NCI-H82 treated with DMSO at 0.1 percent for 48 hours (cell line): ENCODE measurements at regions not wholly inside any gene's neighbourhood (a gene's known extent, or its start where the extent isn't known, plus 50 kb on each side); places are given as distances from the start of the nearest gene placed in this dataset.
A peak's percentile ranks its signal among the peaks of the same experiment; 100 is the strongest.
"Not testable (repeated sequence)": the region's sequence is repeated elsewhere in the genome, so short reads cannot be mapped to it uniquely, and the experiment has no call there.

ENCODE experiments used
- DNase-seq: peaks from one replicate; lab custom pipeline; 2025; ENCODE audit not compliant: unreplicated experiment; lab: John Stamatoyannopoulos, UW

DNA sequence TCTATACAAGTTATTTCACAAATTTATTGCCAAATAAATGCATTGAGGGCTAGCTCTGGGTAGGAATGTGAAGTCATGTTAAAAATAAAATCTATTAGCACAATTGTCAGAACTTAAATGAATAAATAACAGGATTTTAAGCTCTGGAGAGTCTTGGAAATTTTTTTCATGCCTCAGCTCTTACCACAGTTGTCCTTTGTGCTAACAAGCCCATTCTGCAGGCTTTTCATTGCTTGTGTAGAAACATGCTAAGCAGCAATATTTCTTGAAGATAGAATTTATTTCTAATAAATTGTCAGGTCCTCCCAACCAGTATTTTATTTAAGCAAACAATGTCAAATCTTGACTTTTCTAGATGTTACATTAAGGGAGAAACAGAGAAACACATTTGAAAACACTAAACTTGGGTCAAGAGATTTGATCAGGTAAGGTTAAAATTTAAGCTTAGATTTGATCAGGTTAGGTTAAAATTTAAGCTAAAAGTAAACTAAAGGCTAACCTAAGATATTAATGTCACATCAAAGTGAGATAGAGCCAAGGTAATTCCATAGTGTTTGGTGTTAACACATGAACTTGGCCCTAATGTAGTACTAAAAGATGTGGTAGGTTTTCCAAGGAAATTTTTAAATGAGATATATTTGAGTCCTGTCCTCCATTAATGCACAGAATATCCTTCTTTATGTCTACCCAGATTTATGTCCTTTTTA, 179.1 kb upstream of the IL1RAPL1 start:
- DNase-seq = no peak

DNA sequence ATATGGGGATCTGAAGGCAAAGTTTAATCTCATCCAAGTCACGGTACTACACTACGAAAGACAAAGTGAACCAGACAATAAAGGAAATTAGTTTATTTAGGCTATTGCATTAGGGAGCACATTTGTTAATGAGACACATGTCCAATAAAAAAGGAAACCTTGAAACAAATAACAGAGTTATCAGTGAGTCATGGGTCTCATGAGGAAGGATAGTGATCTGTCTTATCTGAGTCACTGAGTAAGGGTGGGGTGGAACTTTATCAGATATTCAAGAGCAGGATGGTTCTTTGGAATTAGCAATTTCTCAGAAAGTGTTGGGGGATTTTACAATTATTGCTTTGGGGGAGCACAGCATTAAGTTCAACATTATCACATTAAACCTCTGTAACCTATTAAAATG, 188.9 kb upstream of the IL1RAPL1 start:
- DNase-seq = no peak

DNA sequence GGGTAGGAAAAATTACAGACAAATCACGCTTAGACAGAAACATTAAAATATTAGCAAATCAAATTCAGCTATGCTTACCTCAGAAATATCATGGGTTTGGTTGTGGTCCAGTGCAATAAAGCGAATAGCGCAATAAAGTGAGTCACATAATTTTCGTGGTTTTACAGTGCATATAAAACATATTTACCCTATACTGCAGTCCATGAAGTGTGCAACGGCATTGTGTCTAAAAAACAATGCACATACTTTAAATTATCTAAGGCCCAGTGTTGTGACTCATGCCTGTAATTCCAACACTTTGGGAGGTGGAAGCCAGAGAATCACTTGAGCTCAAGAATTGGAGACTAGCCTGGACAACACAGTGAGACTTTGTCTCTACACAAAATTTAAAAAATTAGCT, 195.7 kb upstream of the IL1RAPL1 start:
- no peak for DNase-seq

DNA sequence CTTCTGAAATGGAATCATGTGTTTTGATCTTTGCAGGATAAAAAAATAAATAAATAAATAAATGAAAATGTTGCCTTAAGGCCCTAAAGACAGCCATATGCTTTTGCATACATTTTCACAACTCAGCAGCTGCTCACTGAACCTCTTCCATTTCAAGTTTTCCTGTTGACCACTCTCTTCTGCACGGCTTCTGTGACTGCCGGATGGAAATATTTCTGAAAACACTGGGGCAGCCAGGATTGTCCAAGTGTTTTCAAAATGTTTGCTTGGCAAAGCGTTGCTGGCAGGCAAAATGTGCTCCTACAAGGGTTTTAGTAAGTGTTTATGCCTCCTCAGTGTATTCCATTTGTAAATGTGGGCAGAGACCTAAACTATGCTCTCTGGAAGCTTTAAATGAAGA, 208.1 kb upstream of the IL1RAPL1 start:
- DNase-seq = no peak

DNA sequence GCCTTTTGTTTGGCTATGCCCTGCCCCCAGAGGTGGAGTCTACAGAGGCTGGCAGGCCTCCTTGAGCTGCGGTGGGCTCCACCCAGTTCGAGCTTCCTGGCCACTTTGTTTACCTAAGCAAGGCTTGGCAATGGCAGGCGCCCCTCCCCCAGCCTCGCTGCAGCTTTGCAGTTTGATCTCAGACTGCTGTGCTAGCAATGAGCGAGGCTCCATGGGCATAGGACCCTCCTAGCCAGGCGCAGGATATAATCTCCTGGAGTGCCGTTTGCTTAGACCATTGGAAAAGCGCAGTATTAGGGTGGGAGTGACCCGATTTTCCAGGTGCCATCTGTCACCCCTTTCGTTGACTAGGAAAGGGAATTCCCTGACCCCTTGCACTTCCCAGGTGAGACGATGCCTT, 219.6 kb upstream of the IL1RAPL1 start:
- not testable (repeated sequence) for DNase-seq

DNA sequence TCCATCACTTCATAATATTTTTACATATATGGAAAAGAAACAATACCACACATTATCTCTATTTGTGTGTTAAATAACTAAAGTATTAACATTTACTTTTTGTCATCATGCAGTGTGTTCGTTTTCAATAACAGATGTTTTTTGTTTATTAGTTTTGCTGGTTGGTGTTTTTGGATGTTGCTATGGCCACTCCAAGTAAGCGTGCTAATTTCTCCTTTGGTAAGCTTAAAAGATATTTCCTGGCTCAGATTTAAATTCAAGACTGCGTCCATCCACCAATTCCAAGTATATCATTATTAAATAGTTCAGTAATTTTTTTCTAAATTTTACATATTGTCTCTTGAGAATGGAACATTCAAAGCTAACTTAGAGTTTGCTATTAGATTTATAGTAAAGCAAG, 235.4 kb upstream of the IL1RAPL1 start:
- no peak for DNase-seq

DNA sequence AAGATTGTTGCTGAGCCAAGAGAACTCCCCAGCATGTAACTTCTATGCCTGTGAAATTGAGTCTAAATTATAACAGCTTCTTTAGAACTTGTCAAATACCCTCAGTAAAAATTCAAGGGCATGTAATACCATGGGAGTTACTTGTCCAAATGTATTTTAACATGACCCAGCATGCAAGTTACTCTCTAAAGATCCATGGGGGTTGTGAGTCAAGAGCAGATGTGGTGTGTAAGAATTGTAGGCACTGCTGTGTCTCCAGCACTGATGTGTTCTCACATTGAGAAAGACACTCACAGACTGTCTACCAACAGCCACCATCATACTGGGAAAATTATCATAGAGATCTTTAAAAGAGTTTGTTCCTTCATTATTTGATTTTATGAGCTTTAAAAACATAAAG, 237.4 kb upstream of the IL1RAPL1 start:
- no peak for DNase-seq

DNA sequence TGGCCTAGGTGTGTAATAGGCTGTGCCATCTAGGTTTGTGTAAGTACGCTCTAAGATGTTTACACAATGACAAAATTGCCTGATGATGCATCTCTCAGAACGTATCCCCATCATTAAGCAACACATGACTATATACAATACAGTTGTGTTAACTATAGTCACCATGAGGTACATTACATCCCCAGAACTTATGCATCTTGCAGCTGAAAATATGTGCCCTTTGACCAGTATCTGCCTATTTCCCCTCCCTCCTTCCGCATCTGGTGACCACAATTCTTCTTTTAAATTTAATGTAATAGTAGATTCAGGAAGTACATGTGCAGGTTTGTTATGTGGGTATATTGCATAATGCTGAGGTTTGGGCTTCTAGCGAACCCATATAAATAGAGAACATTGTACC, 239.8 kb upstream of the IL1RAPL1 start:
- no peak for DNase-seq

DNA sequence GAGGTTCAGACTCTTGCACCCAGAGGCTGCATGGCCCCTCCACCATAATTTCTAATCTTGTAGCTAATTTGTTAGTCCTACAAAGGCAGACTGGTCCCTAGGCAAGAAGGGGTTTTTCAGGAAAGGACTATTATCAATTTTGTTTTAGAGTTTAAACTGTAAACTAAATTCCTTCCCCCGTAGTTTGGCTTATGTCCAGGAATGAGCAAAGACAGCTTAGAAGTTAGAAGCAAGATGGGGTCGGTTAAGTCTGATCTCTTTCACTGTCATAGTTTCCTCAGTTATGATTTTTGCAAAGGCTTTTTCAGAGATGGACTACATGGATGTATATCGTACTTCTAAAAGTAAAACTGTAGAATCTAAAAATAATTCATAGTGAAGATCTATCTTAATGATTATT, 258.1 kb upstream of the IL1RAPL1 start:
- DNase-seq = no peak

DNA sequence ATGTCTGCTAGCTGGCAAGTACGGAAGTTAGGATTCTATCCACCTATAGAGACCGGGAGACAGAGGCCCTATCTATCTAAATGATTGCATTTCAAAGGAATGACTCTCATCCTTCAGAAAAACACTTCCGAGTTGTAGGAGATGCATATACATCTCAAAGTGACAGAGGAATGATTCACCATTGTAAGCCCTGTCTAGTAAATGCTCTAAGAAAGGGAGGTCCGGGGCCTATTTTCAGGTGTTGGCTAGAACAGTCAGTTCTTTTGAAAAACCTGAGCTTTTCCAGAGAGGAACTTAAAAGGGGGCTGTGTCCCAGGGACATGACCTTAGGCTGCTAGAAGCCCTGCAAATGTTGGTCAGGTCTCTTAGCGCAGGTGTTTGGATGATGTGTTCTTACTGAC, 262.9 kb upstream of the IL1RAPL1 start:
- no peak for DNase-seq

DNA sequence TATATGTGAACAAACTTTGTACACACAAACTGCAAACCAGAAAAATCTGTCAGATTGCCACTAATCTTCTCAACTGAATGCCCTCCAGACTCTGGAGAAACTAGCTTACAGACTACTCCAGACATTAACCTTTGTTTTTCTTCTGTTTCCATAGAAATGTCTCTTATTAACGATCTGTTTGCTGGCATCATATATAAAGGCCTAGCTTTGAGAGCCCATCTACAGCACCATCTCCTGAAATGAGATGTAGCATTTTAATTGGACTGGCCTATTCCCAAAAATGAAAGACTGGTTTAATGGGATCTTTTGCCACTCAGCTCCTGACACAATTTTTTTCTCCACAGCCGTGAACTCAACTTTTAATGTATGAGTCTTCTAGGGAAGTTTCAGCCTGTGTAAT, 266.0 kb upstream of the IL1RAPL1 start:
- no peak for DNase-seq

DNA sequence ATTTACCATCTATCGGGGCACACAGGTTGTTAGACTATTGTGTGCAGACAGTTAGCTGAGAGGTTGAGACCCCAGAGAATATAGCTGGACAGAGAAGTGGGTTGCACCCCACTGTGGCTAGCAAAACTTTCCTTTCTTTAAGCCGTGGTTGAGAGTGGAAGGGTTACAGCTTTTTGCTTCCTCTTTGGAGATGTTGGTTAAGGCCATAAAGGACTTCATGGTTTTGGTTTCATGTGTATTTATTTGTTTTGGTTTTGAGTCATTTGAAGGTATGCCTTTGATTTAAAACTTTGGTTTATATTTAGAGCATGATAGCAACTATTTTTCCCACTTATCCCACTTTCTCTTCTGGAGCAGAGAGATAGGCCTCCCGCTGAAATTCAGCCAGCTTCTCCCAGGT, 274.3 kb upstream of the IL1RAPL1 start:
- DNase-seq = no peak

DNA sequence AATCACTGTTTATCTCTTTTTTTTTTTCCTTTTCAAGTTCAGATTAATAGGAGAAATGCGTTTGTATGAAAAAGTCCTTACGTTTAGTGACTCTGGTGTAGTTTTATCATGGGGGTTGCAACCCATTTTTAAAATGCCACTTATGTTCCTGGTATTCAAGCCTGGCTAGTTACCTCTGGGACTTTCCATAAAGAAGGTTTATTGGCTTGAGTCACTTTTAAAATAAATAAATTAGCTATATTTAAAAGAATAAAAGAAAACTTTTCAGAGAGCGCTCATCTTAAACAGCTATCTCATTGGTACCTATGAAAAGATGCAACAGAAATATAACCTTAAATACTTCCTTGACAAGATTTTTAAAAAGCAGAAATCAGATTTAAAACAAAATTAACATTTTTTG, 275.0 kb upstream of the IL1RAPL1 start:
- DNase-seq = no peak

DNA sequence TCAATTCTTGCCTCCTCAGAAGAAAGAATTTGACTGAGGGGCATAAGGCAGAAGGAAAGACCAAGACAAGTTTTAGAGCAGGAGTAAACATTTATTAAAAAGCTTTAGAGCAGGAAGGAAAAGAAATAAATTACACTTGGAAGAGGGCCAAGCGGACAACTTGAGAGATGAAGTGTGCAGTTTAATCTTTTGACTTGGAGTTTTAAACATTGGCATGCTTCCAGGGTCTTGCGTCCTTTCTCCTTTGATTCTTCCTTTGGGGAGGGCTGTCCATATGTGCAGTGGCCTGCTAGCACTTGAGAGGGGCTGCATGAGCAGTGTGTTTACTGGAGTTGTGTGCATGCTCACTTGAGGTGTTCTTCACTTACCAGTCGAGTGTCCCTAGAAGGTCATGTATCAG, 275.8 kb upstream of the IL1RAPL1 start:
- peak; percentile 0 for DNase-seq

DNA sequence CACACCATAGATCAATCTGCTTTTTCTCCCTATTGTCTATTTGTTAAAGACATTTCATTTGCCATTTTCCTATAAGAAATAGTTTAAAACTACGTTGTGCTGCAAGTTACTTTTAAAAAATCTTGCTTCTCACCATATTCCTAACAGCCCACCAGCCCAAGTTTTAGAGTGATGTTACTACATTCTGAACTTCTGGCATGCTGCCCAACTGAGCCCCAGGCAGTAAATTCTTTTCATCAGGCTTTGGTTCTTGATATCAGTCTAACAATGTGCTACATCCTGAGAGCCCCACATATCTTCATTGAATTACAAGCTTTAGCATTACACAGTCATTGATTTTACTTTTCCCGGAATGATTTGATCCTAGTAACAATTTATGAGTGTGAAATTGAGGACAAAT, 283.8 kb upstream of the IL1RAPL1 start:
- DNase-seq = no peak

DNA sequence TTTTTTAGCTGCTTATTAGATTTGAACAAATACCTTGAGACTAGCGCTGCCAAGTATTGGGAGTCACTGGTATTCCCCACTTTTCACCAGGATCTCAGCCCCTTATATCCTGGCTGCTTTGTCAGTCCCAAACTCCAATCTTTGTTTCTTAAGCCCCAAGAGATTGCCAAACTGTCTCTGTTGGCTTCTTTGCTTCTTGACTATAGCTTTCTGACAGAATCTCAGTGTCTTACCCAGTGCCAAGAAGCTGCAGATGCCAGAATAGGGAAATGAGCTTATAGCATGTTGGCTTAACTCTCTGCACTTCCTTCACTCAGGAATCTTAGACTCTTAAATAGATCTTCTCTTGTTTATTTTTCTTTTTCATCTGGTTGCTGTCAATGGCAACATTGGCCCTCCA, 297.5 kb upstream of the DCAF8L1 start:
- DNase-seq = no peak

DNA sequence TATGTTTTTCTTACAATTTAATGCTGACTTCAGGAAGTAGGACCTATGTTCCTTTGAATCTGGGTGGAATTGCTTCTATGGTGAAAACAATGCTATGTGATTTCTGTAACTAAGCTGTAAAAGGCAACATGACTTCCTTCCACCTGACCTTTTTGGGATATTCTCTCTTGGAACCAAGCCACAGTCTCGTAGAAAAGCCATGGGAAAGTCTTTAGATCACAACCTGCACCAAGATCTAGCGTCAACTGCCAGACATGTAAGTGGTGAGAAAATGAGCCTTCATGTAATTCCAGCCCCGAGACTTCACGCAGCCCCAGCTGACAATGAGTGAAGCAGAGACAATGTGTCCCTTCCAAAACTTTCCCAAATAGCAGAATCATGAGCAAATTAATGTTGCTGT, 297.0 kb upstream of the DCAF8L1 start:
- no peak for DNase-seq

DNA sequence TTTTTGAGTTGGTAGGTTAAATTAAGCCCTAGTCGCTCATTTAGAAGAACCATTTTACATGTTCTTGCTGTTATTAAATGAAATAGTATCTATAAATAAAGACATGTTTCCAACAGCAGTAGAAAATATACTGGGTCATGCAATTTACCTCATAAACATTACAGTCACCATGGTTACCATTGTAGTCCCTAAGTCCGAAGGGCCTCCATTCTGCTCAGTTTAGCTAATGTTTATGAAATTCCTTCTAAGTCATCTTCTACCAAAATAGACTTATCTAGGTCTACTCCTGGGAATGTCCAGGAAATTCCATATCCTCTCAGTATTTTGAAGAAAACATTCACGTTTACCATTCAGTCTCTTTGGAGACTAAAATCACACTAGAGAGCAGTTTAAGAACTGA, 292.5 kb upstream of the DCAF8L1 start:
- DNase-seq = no peak

DNA sequence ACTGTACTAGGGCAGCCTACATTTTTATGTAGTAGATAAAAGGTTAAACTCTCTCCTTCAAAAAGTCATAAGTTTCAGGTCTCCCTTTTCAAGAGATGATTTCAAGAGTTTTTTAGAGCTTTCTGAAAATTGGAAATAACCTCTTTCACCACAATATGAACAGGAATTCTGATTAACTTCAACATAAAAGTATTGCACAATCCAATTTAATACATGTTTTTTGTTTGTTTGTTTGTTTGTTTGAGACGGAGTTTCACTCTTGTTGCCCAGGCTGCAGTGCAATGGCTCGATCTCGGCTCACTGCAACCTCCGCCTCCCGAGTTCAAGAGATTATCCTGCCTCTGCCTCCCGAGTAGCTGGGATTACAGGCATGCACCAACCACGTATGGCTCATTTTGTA, 265.4 kb upstream of the DCAF8L1 start:
- DNase-seq = no peak

DNA sequence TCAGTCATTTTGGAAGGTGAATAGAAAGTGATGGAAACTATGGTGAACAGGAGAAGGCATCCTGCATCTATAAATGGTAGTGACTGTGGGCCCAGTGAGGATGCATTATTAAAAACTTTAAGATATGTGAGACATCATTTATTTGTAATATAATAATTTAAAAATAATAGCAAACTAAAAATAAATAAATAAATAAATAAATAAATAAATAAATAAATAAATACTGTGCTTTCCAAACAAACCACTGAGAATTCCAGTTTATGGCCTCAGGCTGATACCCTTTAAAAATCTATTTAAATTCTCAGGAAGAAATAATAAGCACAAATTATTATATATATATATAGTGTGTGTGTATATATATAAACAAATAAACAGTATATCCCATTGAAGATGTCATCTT, 248.0 kb upstream of the DCAF8L1 start:
- no peak for DNase-seq

DNA sequence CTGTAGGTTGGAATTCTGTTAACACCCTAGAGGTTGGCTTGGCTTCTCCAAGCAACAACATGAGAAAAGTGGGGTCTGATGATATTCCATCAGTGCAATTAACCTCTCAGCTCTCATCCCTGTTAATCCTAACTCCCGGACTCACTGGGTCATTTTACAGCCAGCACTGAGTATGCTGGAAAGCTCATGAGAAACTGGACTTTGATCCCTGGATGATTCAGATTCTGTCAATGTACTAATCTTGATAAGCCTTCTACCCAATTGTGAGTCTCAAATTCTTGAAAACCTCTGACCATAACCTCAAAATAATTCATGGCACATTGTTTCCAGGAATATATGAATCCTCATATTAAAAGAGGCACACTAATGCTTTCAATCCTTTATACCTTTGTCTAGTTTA, 244.3 kb upstream of the DCAF8L1 start:
- DNase-seq = peak; percentile 35

DNA sequence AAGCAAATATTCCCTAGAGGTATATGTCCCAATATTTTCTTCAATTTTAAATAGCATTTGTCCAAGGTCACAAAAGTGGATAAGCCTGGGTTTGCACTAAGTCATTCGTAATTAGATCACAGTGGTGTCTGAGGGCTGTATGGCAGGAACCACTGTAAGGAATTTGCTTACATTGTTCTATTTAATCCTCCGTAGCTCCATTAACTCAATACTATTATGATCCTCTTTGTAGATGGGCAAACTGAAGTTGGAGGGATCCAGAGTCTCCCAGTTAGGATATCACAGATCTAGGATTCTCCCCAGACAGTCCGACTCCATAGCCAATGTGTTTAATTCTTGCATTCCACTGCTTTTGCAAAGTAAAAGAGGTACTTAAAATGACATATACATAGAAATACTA, 242.7 kb upstream of the DCAF8L1 start:
- peak; percentile 80 for DNase-seq

DNA sequence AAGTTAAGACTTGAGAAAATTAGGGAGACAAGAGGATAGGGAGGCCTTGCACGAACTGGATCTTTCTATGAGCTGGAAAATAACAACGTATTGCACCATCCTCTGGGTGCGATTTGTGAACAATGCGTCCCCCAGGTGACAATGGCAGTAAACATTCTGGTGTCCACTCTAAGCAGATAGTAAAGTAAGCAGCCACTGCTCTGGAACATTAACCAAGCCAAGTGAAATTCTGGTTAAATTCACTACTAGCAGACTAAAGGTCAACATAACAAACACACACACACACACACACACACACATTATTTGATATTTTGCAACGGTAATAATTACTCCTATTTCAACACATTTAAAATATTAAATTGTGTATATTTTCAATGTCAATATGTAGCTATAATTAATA, 242.2 kb upstream of the DCAF8L1 start:
- DNase-seq = no peak

DNA sequence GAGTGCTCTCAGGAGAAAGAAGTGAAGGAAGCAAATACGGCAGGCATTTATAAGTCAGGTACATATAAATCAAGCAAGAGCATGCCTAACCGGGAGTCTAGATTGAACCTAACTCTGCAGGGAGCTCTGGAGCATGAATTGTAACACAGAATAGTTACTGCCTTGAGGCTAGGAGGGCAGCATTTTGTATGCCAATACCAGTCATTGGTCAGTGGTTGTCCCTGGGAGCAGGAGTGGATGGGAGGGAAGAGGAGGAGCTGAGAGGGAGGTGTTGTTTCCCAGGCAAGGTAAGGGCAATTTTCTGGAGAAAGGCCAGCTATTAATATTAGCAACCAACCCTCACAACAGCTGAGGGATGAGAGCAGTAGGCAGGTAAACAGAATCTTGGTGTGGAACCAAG, 224.7 kb upstream of the DCAF8L1 start:
- no peak for DNase-seq
